Endothelial cell of hepatic sinusoid (primary cell): ENCODE measurements at regions not wholly inside any gene's neighbourhood (a gene's known extent, or its start where the extent isn't known, plus 50 kb on each side); places are given as distances from the start of the nearest gene placed in this dataset.
"Not testable (repeated sequence)": the region's sequence is repeated elsewhere in the genome, so short reads cannot be mapped to it uniquely, and the experiment has no call there.

ENCODE experiments used
- in situ Hi-C: cut with HindIII; loops from 2 replicates; pipeline ENCODE4 v1.10.0; 2017; ENCODE audit warnings: low sequenced_read_pairs

DNA sequence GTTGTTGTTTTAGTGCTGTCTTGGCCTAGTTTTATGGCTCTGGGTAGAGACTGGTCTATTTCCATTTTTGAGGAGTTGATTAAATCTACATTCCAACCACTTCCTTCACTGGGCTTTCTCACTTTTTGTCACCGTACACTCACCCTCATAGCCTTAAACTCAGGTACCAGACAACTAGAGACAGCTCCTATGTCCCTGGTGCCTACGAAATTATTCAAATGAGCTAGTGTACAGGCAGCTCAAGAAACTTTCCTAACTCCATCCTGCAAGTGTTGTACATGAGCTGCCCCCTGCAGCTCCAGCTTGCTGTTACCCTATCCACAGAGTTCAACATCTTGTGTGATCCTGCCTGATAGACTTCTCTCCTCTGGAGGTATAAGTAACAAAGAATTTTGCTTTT, 704.8 kb upstream of the RGS18 start:
- in situ Hi-C loops, result no loop called here

DNA sequence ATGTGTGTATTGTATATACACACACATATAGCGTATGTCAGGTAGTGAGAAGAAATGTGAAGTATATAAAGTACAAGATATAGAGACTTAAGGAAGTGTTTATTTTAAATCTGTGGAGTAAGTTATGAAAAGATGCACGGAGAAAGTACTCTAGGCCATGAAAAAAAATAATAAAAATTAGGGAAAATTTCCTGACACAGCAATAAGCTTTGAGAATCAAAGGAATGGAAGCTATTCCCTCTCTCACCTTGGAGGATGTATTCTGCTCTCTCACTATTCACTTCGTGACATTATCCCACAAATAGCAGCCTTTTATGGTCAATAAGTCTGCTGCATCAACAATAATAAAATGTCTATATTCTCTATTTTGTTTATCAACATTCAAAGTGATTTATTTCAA, 700.4 kb upstream of the RGS18 start:
- in situ Hi-C loops, result no loop called here

DNA sequence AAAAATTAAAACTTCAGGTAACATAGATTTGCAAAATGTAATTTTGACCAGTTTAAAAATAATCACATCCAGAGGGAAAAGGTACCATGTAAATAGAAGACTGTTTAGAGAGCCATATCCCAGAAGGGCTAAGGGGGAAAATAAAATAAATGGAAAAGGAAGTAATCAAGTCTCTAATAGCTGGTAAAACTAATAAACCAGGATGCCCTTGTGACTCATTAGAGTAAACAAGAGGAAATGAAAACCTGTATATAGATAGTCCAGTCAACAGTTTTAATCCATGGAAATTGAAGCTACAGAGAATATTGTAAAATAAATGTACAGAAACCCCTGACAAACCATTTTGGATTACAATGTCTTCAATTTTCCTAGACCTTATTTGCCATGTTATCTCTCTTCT, 698.0 kb upstream of the RGS18 start:
- in situ Hi-C loops, result no loop called here

DNA sequence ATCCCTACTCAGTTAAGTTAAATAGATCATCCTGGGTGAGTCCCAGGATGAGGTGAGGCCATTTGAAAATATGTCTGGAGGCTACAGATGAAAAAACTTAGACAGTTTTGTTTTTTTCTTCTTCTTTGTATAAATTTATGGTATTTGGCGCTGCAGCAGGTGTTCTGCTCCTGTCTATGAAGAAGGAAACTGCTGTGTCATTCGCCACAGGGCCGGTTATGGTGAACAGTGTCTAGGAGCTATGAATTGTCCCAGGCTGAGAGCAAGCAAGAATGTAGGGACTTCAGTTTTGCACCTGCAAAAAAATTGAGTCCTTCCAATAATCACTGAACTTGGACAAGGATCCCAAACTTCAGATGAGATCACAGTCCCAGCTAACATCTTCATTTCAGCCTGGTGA, 674.3 kb upstream of the RGS18 start:
- in situ Hi-C loops, result no loop called here

DNA sequence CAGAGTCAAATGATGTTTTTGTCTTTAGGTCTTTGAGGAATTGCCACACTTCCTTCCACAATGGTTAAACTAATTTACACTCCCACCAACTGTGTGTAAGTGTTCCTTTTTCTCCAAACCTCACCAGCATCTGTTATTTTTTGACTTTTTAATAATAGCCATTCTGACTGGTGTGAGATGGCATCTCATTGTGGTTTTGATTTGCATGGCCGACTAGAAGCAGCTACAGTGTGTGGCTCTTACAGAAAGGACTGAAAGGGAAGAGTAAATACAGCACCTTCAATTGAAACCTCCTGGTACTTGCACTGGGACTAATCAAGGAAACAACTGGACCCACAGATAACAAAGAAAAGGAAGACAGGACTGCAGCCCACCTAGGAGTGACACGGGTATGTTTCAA, 668.0 kb upstream of the RGS18 start:
- in situ Hi-C loops, result no loop called here

DNA sequence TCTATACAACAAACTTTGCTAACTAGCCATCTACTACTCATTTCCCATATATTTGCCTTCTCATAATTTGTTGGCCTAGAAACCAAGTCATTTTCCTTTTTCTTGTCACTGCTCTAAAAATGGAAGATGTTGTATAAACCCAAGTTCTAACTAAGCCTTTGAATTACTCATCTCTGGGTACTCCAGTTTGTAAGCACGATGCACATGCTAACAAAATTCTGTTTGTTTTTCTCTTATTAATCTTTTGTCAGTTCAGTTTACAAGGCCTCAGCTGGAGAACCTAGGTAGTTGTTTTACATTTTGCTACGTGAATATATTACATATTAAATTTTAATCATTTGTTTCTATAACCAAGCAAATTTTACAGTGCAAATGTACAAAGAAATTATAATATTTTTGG, 663.2 kb upstream of the RGS18 start:
- in situ Hi-C loops, result no loop called here

DNA sequence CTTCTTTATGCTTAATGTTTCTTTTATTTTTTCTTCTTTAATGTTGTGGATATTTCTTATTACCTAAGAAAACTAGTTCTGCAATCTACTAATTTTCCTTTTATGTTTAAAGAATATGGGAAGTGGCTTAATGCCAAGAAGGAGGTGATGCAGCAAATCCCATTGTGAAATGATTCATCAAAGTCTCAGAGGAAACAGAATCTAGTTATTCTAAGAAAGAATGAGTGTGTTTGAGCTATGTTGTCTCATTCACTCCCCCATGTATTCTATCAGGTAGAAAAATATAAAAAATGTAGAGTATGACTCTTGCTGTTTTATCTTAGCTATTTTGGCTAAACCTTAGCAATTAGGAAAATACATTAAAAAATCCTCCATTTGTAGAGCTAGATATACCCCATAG, 659.9 kb upstream of the RGS18 start:
- in situ Hi-C loops, result no loop called here

DNA sequence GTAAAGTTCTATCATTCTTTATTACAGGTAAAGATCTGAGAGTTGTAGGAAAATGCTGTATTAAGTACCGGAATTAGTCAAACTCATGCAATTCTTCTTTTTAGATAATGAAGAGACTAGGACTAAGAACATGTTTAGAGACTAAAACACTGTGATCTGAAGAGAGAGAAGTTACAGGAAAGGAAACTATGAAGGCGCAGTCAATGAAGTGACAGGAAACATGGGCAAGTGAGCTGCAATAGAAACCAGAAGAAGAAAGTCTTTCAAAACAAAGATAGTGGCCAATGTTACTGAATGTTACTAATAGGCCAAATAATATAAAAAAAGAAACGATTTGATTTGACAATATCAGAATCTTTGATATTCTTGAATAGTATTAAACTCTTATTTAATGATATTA, 659.4 kb upstream of the RGS18 start:
- in situ Hi-C loops, result no loop called here

DNA sequence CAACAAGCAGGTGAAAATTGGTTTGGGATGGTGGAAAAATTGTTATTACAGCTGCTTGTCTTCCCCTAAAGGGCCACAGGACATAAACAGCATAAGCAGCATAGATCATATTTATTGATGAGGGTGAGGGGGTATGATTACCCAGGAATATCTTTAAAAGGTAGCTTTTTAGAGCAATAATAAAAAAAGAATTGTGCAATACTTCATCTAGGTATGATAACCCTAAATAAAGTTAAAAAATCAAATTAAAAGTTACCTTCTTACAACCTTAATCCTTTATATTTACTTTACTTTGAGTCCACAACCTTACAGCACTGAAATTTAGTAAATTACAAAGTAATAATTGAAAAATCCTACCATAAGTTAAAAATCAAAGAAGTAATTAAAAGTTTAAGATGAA, 653.3 kb upstream of the RGS18 start:
- in situ Hi-C loops, result no loop called here

DNA sequence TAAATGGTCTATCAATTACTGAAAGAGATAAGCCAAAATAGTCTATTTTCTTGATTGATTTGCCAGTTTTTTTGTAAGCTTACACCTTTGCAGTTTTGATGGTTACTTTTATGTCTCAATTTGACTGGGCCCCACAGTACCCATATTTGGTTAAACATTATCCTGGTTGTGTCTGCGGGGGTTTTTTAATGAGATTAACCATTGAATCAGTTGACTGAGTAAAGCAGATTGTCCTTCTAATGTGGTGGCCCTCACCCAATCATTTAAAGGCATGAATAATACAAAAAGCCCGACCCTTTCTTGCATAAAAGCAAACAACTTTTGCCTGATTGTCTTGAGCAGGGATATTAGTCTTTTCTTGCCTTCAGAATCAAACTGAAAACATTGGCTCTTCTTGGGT, 650.0 kb upstream of the RGS18 start:
- in situ Hi-C loops, result no loop called here

DNA sequence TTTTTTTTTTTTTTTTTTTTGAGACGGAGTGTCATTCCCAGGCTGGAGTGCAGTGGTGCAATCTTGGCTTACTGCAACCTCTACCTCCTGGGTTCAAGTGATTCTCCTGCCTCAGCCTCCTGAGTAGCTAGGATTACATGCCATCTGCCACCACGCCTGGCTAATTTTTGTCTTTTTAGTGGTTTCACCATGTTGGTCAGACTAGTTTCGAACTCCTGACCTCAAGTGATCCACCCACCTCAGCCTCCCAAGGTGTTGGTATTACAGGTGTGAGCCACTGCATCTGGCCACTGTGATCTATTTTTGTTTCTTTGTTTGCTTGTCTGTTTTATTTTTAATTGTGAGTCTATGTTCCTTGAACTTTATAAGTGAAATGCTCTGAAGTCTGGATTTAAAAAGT, 646.8 kb upstream of the RGS18 start:
- in situ Hi-C loops, result not testable (repeated sequence)

DNA sequence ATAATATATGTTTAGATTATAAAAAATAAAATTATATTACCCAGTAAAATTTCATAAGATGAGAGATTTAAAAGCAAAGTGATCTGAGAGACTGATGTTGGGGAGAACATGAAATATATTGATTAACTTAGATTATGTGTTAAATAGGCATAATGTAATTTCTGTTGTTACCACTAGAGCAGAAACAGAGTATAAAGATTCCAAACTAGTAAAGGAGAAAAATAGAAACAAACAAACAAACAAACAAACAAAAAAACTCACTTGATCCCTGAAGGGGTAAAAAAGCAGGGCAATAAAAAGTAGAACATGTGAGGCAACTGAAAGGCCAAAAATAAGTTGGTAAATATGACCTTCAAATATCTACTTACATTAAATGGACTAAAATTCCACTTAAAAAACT, 640.4 kb upstream of the RGS18 start:
- in situ Hi-C loops, result no loop called here

DNA sequence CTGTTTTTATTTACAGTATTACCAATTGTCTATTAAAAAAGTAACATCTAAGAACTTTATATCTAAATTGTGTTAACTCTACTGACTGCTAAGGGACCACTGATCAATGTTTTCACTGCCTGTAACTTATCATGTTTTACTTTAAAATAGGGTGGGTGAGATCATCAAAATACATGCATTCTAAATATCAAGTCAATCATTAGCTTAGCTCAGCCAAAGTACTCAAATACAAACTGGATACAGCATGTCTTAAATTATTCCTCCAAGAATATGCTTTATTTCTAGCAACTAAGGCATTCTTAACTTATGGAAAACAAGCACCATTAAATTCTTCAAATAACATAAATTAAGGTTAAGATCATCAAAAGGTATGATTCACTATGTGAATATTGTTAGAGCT, 638.7 kb upstream of the RGS18 start:
- in situ Hi-C loops, result no loop called here

DNA sequence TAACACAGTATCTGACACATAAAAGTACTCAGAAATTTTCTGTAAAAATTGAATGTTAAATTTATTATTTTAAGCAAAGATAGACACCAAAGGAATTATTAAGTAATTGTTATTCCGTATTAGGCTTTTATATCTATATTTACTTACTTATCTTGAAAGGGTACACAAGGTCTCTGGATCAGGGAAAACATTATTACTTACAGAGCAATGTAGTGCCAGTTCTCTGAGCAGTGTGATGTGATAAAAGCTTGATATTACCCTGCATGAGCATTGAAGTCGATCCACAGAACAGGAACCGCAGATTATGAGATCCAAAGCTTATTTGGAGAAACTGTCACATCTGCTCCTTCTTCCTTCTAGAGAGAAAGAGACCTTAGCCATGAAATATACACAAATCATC, 637.9 kb upstream of the RGS18 start:
- in situ Hi-C loops, result no loop called here

DNA sequence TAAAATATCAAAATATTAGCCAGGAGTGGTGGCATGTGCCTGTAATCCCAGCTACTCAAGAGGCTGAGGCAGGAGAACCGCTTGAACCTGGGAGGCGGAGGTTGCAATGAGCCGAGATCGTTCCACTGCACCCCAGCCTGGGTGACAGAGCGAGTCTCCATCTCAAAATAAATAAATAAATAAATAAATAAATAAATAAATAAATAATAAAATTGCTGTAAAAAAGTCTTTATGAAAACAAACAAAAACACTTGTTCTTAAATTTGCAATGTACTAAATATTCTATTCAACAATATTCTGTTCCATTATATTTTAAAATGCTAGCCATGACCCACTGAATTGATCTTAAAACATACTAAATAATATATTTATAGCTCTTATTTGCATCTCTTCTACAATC, 632.3 kb upstream of the RGS18 start:
- in situ Hi-C loops, result not testable (repeated sequence)

DNA sequence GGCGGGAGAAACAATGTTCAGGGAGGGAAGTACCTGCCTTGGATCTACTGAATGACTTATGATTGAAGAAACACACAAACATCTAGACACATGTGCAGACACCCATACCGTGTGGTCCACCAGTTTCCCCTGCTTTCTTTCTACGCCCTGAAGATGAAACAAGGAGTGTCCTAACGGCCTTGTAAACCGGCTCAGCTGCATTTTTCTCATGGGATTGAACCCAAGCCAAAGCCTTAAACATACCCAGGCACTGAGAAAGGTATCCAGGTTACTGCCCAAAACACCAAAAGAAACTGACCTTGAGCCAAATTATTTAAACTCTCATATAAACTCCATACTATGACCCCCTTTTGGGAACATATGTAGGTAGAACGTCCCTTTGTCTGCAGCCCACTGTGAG, 630.0 kb upstream of the RGS18 start:
- in situ Hi-C loops, result no loop called here

DNA sequence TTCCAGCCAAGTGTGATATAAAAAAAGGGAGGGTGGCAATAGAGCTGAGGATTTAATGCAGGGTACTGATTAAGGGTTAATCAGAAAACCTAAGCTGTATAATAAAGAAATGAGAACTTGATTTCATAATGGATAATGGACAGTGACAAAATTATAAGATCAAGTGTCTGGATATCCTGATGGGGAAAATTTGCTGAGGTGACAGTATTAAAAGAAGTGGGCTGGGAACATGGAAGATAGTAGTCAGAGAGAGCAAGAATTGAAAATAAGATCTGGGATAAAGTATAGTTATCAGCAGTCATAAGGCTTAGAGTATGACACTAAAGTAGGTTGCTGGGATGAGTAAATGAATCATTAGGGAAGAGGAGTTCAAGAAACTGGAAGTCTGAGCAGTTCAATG, 627.3 kb upstream of the RGS18 start:
- in situ Hi-C loops, result no loop called here

DNA sequence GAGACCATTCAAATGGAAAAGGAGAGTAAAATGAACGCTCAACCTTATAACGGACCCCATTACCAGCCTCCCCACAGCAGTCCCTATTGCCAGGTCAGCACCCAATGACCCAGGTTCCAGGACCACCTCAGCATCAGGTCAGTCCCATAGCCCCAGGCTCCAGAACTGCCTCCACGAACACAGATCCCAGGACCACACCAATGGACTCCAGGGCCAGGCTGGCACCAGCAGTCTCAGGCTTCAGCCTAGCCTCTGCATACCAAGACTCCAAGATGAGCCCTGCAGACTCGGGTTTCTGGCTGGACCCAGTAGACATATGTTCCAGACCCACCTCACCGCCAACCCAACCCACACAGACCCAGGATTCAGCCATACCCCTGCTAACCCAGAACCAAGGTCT, 625.0 kb upstream of the RGS18 start:
- in situ Hi-C loops, result no loop called here

DNA sequence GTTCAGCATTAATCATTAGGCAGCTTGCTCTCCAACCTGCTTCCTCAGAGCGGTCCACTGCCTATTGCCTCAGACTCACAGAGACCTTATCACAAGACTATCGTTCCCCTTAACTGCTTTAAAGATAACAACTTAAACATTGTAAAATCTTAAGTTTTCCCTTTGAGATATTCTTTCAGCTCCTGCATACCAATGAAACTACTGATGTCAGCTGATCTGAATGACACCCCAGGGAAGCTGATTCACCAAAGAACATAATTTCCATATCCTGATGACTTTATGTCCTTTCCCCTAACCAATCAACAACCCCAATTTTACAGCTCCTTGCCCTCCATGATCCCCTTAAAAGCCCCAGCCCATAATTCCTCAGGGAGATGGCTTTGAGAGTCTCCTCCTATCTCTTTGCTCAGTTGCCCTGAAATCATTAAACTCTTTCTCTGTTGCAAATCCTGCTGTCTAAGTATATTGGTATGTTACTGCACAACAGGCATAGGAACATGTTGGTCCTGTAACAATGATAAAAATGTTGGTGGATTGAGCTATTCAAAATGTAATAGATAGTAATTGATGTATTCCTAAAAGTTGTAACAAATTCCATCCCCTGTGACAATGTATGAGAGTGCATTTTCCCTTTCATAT, 621.4 kb upstream of the RGS18 start:
- in situ Hi-C loops, result no loop called here

DNA sequence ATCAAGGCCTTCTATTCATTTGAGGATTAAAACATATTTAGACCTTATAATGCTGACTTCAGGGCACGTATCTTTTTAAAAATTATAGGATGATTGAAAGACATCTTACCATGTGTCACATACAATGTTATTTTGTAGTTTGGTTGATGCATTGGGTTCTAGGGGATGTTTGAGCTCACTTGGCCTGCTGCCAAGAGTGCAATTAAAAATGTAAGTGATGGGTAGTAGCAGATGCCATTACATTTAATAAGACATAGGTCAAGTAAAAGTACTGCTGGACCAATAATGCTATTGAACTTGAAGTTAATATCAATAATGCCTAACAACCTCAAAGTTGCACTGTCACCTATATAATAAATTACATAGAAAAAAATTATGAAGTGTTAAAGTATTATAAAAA, 616.5 kb upstream of the RGS18 start:
- in situ Hi-C loops, result no loop called here

DNA sequence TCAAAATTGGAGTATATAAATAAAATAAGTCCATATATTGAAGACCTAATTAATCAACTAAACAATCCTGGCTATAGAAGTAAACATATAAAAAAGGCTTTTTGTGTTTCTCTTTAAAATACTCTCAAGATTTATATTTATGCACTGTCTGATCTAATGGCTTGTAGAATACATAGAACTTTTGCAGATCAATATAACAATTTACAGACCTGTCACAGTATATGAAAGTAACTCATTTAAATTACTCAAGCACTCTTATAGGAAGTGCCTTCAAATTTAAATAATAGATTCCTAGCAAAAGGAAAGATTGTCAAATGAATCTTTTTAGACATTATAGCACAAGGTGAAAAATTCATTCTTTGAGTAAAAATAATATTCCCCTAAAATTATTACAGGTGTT, 615.8 kb upstream of the RGS18 start:
- in situ Hi-C loops, result no loop called here

DNA sequence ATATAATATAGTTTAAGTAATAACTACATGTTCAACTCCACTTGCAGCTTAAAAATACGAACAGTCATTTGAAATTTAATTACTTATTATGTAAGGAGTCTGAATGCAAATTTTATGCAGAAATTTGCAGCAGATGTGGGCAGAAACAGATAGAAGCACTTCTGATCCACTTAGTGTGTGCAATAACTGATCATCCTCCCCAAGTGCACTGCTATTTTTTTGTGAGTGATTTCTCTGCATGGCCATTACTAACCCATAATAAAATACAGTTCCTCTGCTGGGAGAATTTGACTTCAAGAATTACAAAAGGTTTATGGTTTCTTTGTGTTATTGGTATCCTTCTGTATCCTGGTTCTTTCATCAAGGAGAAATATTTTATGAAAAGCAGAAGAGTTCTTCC, 611.5 kb upstream of the RGS18 start:
- in situ Hi-C loops, result no loop called here

DNA sequence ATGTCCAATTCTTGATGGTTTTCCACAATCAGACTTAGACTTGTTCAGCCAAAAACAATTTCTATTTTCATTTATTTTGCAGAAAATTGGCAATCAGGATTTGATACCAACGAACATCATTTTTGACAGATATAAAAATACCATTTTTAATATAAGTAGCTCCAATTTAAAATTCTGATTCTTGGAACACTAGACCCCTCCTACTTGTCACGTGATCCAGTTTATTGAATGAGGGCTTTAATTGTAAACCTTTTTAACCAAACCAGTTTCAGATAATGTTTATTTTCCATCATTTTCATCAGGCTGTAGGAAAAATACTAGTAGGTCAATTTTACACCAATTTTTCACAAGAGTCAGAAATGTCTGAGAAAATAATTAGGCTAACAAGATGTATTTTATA, 607.2 kb upstream of the RGS18 start:
- in situ Hi-C loops, result no loop called here

DNA sequence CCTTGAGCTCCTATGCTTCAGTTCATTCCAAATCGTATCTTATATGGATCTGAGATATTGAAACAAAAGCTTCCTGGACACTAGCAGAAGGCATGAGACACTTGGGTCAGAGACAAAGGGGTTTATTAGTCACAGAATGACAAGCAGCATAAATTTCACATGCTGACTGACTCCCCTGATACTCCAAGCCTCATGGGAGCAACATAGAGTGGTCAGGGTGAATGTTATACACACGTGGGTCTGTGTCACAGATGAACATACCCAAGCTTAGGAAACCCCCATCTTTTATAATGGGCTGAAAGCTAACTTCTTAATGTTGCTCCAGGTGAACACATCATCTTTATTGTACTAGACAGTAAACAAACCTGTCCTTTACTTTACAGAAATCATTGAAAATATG, 599.9 kb upstream of the RGS18 start:
- in situ Hi-C loops, result no loop called here
